Left colon (tissue), 2 donors: ENCODE measurements at regions not wholly inside any gene's neighbourhood (a gene's known extent, or its start where the extent isn't known, plus 50 kb on each side); places are given as distances from the start of the nearest gene placed in this dataset.

Source experiments
- ATAC-seq: fragments of 200-7000 bp; cut with Tn5 transposase; one replicate; pipeline ENCODE4 v1.9.1; 2020; ENCODE audit warnings: mild to moderate bottlenecking, moderate library complexity
- DNase-seq, 2 donors: peaks; one replicate each; pipeline ENCODE4 v3.0.0-alpha.2; 2020
- intact Hi-C, 2 donors: fragments of 100-400 bp; cut with DNase I in 1 of 2; cut with micrococcal nuclease in 1 of 2; formaldehyde crosslinking; loops; one replicate each; pipeline versions ENCODE4 v1.11.2 to v1.14.0; 2022; cut with DNase I, micrococcal nuclease
- donor health status: DM: no; HTN: no; CAD: no.
- donor health status: DM: yes; HTN: yes; CAD: no.

DNA sequence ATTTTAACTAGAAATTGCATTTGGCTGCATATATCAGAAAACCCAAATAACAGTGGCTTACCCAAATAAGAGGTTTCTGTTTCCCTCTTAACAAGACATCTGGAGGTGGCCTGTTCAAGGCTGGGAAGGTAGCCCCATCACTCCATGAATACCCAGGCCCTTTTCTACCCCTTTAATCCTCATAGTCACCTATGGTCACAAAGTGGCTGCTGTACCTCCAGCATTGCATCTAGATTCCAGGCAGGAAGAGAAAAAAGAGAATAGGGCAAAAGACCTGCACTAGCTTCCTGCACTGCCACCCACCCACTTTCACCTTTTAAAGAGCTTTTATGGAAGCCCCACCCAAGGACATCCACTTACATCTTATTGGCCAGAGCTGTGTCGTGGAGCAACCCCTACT, 124.0 kb upstream of the NCOR2 start:
- intact Hi-C loops: no loop called here
- no peak for DNase-seq
- ATAC-seq: no peak

GRCh38 chr12:124689631-124690030, 122.2 kb upstream of the NCOR2 start:
- ATAC-seq: no peak
- intact Hi-C loops: no loop called here
- DNase-seq: no peak

GRCh38 chr12:124688356-124688992, 121.1 kb upstream of the NCOR2 start:
- DNase-seq (no peak), ATAC-seq (no peak)
- intact Hi-C loops: no loop called here

DNA sequence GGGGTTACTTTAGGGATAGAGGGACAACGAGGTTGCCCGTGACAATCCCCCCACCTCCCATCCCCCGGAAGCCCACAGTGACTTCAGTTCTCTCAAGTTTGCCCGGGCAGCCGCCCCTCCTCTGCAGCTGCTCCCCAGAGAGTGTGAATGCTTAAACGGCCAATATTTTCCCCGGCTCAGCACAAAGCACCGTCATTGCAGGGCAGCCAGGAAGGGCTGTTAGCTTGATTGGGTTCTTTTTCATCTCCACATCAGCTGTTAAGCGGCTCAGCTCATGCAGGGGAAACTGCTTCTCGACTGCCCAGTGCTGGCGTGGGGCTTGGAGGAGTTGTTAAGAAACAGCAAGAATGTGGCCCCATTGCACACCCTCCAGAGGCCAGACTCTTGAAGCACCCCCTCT, 120.5 kb upstream of the NCOR2 start:
- intact Hi-C loops: no loop called here
- DNase-seq (no peak), ATAC-seq (no peak)

DNA sequence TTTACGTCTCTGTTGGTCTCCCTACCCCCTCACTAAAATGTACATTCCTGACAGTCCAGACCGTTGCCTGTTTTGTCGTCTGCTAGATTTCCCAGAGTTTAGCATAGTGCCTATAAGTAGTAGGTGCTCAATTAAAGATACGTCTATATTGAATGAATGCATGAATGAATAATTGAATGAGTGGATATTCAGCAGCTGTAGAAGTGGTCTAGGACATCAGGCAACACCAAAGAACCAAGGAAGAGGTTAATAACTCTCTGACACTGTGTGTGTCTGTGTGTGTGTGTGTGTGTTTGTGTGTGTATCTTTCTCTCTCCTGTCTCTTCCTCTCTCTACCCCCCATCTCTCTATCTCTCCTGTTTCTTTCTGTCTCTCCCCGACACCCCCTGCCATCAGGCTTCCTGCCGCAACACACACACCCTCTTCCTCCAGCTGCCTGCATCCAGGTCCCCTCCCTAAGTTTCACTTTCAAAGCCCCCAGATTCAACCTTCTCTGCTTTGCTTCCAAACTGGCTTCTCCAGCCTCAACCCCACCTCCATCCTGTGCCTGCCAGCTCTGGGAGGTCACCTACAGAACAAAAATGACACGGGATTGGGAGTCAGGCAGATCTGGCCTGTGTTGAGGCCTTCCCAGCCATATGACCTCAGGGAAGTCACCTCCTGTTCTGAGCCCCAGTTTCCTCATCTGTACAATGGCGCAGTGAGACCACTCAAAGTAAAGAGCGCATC, 119.9 kb upstream of the NCOR2 start:
- intact Hi-C loops: no loop called here
- no peak for ATAC-seq

DNA sequence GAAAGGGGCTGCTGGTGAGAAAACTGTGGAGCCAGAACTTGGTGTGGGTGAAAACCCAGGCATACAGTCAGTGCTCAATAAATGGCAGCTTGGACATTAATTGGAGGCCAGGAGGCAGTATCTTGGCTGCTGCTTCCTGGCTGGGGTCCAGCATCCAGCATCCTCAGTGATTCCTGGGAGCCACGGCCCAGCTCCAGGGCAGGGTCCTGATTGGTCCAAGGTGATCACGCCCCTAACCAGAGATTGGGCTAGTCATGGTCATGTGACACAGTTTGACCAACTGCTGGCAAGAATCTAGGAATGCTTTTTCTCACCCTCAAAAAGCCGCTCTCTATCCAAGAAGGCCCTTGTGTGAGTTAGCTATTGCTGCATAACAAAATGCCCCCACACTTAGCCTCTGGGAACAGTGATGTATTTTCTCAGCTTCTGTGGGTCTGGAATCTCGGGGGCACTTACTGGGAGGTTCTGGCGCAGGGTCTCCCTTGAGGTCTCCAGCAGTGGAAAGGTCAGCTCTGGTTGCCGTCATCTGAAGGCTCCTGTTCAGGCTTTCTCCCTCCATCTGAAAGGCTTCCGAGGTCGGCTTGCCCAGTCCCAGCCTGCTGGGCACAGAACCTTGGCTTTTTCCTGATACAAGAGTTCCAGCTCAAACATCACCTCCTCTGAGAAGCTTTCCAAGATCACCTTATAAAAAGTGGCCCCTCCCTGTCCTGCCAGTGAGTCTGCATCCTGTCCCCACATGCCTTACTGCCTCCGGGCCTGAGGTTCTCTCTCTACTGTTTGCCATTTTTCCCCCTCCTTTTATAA, 119.2 kb upstream of the NCOR2 start:
- intact Hi-C loops: no loop called here
- no peak for ATAC-seq

More for the DNA sequence above, 119.9 kb upstream of the NCOR2 start:
- DNase-seq: no peak

GRCh38 chr12:124685689-124686369, 118.4 kb upstream of the NCOR2 start:
- ATAC-seq (no peak), DNase-seq (no peak)
- intact Hi-C loops: no loop called here

More for the DNA sequence above, 119.2 kb upstream of the NCOR2 start:
- no peak for DNase-seq

GRCh38 chr12:124684971-124685688, 117.7 kb upstream of the NCOR2 start:
- DNase-seq (no peak), ATAC-seq (no peak)
- intact Hi-C loops: no loop called here

- intact Hi-C loops: no loop called here
- ATAC-seq (peak; percentile 16), DNase-seq (no peak)
These were observed 117.1 kb upstream of the NCOR2 start for GRCh38 chr12:124684496-124684895.

DNA sequence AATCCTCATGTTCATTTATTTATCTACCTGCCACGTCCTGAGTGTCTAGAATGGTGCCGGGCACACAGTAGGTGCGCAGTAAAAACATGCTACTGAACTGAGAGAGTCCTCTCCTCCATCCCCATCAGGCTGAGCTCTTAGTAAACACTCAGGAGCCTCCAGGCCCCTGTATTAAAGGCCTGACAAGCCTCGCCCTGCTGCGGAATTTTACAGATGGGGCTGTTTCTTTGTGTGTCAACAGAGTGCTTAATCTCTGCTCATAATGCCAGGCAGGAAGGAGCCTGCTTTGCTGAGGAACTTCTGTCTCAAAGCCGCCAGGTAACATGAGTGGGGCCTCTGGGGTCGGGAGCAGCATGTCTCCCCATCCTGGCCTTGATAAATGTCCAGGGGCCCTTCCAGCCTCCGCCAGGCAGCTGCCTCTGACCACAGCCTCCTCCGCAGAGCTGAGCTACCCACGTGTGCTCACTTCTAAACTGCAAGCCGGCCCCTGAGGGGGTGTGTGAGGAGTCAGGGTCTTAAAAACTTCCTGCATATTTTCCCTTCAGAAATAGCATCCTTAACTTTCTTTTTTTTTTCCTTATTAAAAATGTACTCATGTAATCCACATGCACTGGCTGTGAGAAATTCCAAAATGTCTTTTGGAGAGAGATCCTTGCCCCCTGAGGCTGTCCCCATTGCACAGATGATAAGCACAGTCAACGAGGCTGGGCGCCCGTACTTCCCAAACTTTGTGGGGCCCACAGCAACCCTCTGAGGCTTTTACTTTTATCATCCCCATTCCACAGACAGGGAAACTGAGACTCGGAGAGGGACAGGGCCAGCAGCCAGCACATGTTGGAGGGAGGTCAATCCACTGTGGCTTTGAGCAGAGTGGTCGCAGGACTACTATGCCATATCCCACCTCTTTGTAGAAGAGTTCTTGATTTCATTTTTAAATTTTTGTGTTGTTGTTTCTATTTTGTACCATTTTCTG, 116.0 kb upstream of the NCOR2 start:
- intact Hi-C loops: no loop called here
- peak; percentile 71 for ATAC-seq
- DNase-seq: peak in 1 of 2 donors; percentile 52

DNA sequence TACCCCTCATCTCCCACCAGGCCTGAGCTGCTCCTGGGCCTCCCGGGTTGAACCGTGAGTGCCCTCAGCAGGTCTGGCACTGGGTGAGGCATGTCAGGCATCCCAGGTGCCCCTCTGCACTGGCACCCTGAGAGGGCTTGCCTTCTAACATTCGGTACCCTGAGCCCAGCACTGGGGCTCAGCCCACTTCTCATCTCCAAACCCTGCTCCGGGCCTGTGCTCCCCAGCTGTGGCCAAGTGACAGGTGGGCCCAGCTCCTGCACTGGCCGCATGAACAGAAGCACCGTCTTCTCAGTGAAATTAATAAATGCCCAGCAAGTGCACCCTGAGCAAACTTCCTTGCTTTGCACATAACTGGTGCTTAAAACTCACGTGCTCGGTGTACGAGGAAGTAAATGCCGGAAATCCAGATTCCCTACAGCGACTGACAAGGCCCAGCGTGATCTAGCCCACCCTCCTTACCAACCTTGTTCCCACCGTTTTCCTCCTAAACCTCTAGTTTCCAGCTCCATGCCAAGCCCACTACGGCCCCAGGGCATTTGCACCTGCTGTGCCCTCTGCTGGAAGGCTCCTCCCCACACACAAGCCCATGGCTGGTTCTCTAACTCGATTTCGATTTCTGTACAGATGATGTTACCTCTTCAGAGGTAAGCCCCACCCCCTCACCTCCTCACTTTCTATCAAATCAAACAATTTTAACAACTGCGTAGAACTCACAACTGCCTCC, 115.2 kb upstream of the NCOR2 start:
- ATAC-seq (peak; percentile 29), DNase-seq (no peak)
- intact Hi-C loops: no loop called here

DNA sequence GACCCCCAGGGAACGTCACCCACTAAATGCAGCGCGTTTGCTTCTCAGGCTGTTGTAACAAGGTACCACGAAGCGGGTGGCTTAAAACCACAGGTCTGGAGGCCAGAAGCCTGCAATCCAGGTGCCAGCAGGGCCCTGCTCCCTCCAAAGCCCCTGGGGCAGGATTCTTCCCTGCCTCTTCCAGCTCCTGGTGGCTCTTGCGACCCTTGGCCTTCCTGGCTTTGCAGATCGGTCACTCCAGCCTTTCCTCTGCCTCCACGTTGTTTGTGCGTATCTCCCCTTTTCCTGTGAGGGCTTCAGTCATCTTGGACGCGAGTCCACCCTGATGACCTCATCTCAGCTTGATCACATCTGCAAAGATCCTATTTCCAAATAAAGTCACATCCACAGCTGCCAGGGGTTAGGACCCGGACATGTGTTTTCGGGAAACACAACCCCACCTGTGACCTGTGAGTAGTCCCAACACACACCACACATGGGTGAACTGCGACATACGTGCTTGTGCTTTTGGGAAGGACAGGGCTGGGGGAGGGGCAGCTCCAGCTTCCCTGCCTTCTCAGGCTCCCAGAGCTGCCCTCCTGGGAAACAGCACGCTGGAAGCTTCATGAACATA, 114.5 kb upstream of the NCOR2 start:
- DNase-seq (peak in 1 of 2 donors; percentile 51), ATAC-seq (no peak)
- intact Hi-C loops: no loop called here

GRCh38 chr12:124680863-124681778, 113.7 kb upstream of the NCOR2 start:
- ATAC-seq (peak; percentile 32), DNase-seq (peak in 1 of 2 donors; percentile 64)
- intact Hi-C loops: no loop called here

- DNase-seq: no peak
- intact Hi-C loops: no loop called here
- peak; percentile 25 for ATAC-seq
These were observed 112.3 kb upstream of the NCOR2 start for GRCh38 chr12:124679533-124680371.

GRCh38 chr12:124679047-124679446, 111.6 kb upstream of the NCOR2 start:
- ATAC-seq (no peak), DNase-seq (no peak)
- intact Hi-C loops: no loop called here
